Thoracic aorta (tissue), 2 donors: ENCODE measurements at regions not wholly inside any gene's neighbourhood (a gene's known extent, or its start where the extent isn't known, plus 50 kb on each side); places are given as distances from the start of the nearest gene placed in this dataset.

Source experiments
- ATAC-seq: fragments of 150-250 bp; one replicate; pipeline ENCODE4 v1.8.0; 2017; ENCODE audit warnings: low read depth; ENCODE audit not compliant: insufficient number of reproducible peaks, low FRiP score
- DNase-seq: peaks from one replicate; pipeline ENCODE4 v3.0.0-alpha.2; 2020; ENCODE audit warnings: low spot score
- H3K27ac ChIP-seq, 2 donors: fragments of 200-600 bp; sonication (generic); 1 replicate in 1 of 2; 2 replicates in 1 of 2; pipeline ENCODE4 v1.5.1; 2016; ENCODE audit warnings: mild to moderate bottlenecking in 2 of 2, moderate library complexity in 2 of 2
- H3K27me3 ChIP-seq: fragments of 200-600 bp; sonication (generic); replicated peaks from 2 replicates; pipeline ENCODE4 v1.6.0; 2016; ENCODE audit warnings: mild to moderate bottlenecking; ENCODE audit not compliant: insufficient read depth
- H3K36me3 ChIP-seq: fragments of 200-600 bp; sonication (generic); one replicate; pipeline ENCODE4 v1.5.1; 2016
- H3K4me1 ChIP-seq, 2 donors: fragments of 200-600 bp; sonication (generic); 1 replicate in 1 of 2; 2 replicates in 1 of 2; pipeline versions ENCODE4 v1.5.1 to v1.6.0; 2016; ENCODE audit warnings: low read depth in 2 of 2, mild to moderate bottlenecking in 1 of 2; ENCODE audit not compliant: control insufficient read depth in 1 of 2
- H3K4me3 ChIP-seq: fragments of 200-600 bp; sonication (generic); 2 replicates; pipeline ENCODE4 v1.5.1; 2016; ENCODE audit warnings: mild to moderate bottlenecking
- H3K9me3 ChIP-seq: fragments of 200-600 bp; sonication (generic); 2 replicates; pipeline ENCODE4 v1.5.1; 2016
- CTCF ChIP-seq: fragments of 200-600 bp; sonication (generic); IDR thresholded peaks from one replicate; pipeline ENCODE4 v1.5.1; 2019; ENCODE audit warnings: antibody characterized with exemption

GRCh38 chr3:146342989-146343388 lies 92.1 kb upstream of the PLSCR4 start:
- TF ChIP-seq CTCF: no peak
- Histone ChIP-seq H3K4me3 (no peak overlapping the region), H3K36me3 (no peaks in the 10 kb centered on the region), H3K4me1 (no peaks in the 10 kb centered on the region), H3K27me3 (no peaks in the 10 kb centered on the region), H3K9me3 (no peaks in the 10 kb centered on the region), H3K27ac (no peak overlapping the region)
- DNase-seq (no peak), ATAC-seq (no peak)

- H3K4me3 ChIP-seq: peak overlapping the region; percentile 68
- no peaks in the 10 kb centered on the region for H3K4me1 ChIP-seq
- H3K36me3 ChIP-seq: no peaks in the 10 kb centered on the region
- DNase-seq (no peak), ATAC-seq (no peak)
- no peaks in the 10 kb centered on the region for H3K27me3 ChIP-seq
- H3K9me3 ChIP-seq: no peaks in the 10 kb centered on the region
- H3K27ac ChIP-seq: peak overlapping the region in 1 of 2 donors; percentile 26
- no peak for TF ChIP-seq CTCF
Measured at GRCh38 chr3:146339349-146339748, 88.4 kb upstream of the PLSCR4 start.

- TF ChIP-seq CTCF: no peak
- H3K9me3 ChIP-seq: no peaks in the 10 kb centered on the region
Measured at GRCh38 chr3:146337991-146338390, 87.1 kb upstream of the PLSCR4 start.

GRCh38 chr3:146335386-146335785 lies 84.5 kb upstream of the PLSCR4 start:
- Histone ChIP-seq H3K4me1 (no peaks in the 10 kb centered on the region), H3K36me3 (no peaks in the 10 kb centered on the region), H3K9me3 (no peaks in the 10 kb centered on the region), H3K4me3 (no peak overlapping the region), H3K27ac (no peak overlapping the region), H3K27me3 (no peaks in the 10 kb centered on the region)
- no peak for ATAC-seq
- DNase-seq: no peak
- TF ChIP-seq CTCF: no peak

More at GRCh38 chr3:146337991-146338390, 87.1 kb upstream of the PLSCR4 start:
- ATAC-seq: no peak
- Histone ChIP-seq H3K27me3 (no peaks in the 10 kb centered on the region), H3K36me3 (no peaks in the 10 kb centered on the region), H3K27ac (no peak overlapping the region), H3K4me3 (no peak overlapping the region), H3K4me1 (no peaks in the 10 kb centered on the region)
- DNase-seq: no peak

GRCh38 chr3:146334151-146334550 lies 83.2 kb upstream of the PLSCR4 start:
- Histone ChIP-seq H3K27ac (no peak overlapping the region), H3K9me3 (no peaks in the 10 kb centered on the region), H3K4me1 (no peaks in the 10 kb centered on the region), H3K36me3 (no peaks in the 10 kb centered on the region), H3K4me3 (no peak overlapping the region), H3K27me3 (no peaks in the 10 kb centered on the region)
- TF ChIP-seq CTCF: no peak
- ATAC-seq: no peak
- DNase-seq: no peak
